ENCODE measurements at regions not wholly inside any gene's neighbourhood (a gene's known extent, or its start where the extent isn't known, plus 50 kb on each side); places are given as distances from the start of the nearest gene placed in this dataset.
"Not testable (repeated sequence)": the region's sequence is repeated elsewhere in the genome, so short reads cannot be mapped to it uniquely, and the experiment has no call there.

- no peak for DNase-seq
These were observed 102.5 kb upstream of the LYPLAL1 start for GRCh38 chr1:219071209-219071608.

- no peak for DNase-seq
These were observed 101.3 kb upstream of the LYPLAL1 start for GRCh38 chr1:219072329-219072728.

- no peak for DNase-seq
These were observed 99.5 kb upstream of the LYPLAL1 start for GRCh38 chr1:219074084-219074728.

- no peak for DNase-seq
These were observed 98.4 kb upstream of the LYPLAL1 start for GRCh38 chr1:219075121-219075879.

- no peak for DNase-seq
These were observed 97.2 kb upstream of the LYPLAL1 start for GRCh38 chr1:219076326-219076937.

GRCh38 chr1:219077767-219078166, 95.9 kb upstream of the LYPLAL1 start:
- not testable (repeated sequence) for DNase-seq

- peak; percentile 36 for DNase-seq
These were observed 91.4 kb upstream of the LYPLAL1 start for GRCh38 chr1:219081943-219082925.

- DNase-seq = no peak
These were observed 90.0 kb upstream of the LYPLAL1 start for GRCh38 chr1:219083631-219084030.

- DNase-seq = no peak
These were observed 88.6 kb upstream of the LYPLAL1 start for GRCh38 chr1:219085082-219085481.

- DNase-seq = peak; percentile 25
These were observed 87.7 kb upstream of the LYPLAL1 start for GRCh38 chr1:219085988-219086387.

- peak; percentile 46 for DNase-seq
These were observed 86.7 kb upstream of the LYPLAL1 start for GRCh38 chr1:219086956-219087469.

- peak; percentile 99 for DNase-seq
These were observed 84.7 kb upstream of the LYPLAL1 start for GRCh38 chr1:219088778-219089557.

GRCh38 chr1:219090607-219091006, 83.1 kb upstream of the LYPLAL1 start:
- DNase-seq = peak; percentile 93

GRCh38 chr1:219092206-219092605, 81.5 kb upstream of the LYPLAL1 start:
- no peak for DNase-seq

- DNase-seq = no peak
These were observed 74.4 kb upstream of the LYPLAL1 start for GRCh38 chr1:219099307-219099706.

GRCh38 chr1:219100059-219100458, 73.6 kb upstream of the LYPLAL1 start:
- no peak for DNase-seq

- not testable (repeated sequence) for DNase-seq
These were observed 71.2 kb upstream of the LYPLAL1 start for GRCh38 chr1:219102466-219102865.

GRCh38 chr1:219105893-219106292, 67.8 kb upstream of the LYPLAL1 start:
- no peak for DNase-seq

- DNase-seq = no peak
These were observed 64.2 kb upstream of the LYPLAL1 start for GRCh38 chr1:219109424-219110018.

GRCh38 chr1:219113261-219113660, 60.4 kb upstream of the LYPLAL1 start:
- DNase-seq = no peak

- no peak for DNase-seq
These were observed 59.7 kb upstream of the LYPLAL1 start for GRCh38 chr1:219114014-219114413.
